ENCODE measurements at regions not wholly inside any gene's neighbourhood (a gene's known extent, or its start where the extent isn't known, plus 50 kb on each side); places are given as distances from the start of the nearest gene placed in this dataset.
"Not testable (repeated sequence)": the region's sequence is repeated elsewhere in the genome, so short reads cannot be mapped to it uniquely, and the experiment has no call there.

GRCh38 chr16:88150456-88151128 is 199.4 kb downstream of the BANP start:
- TF ChIP-seq CTCF (IDR thresholded peaks at IDR 0.05); POLR2A (IDR thresholded peaks at IDR 0.05); POLR2AphosphoS5 (IDR thresholded peaks at IDR 0.05; ENCODE audit: insufficient read depth in 1 of 2, low read depth in 1 of 2): not testable (repeated sequence)

All from vagina (tissue), 2 donors.